Right hindlimb (tissue), 1 donor: ENCODE measurements at regions not wholly inside any gene's neighbourhood (a gene's known extent, or its start where the extent isn't known, plus 50 kb on each side); places are given as distances from the start of the nearest gene placed in this dataset.
"Not testable (repeated sequence)": the region's sequence is repeated elsewhere in the genome, so short reads cannot be mapped to it uniquely, and the experiment has no call there.

ENCODE experiments used
- DNase-seq: peaks from one replicate; pipeline ENCODE4 v3.0.0-alpha.2; 2018

DNA sequence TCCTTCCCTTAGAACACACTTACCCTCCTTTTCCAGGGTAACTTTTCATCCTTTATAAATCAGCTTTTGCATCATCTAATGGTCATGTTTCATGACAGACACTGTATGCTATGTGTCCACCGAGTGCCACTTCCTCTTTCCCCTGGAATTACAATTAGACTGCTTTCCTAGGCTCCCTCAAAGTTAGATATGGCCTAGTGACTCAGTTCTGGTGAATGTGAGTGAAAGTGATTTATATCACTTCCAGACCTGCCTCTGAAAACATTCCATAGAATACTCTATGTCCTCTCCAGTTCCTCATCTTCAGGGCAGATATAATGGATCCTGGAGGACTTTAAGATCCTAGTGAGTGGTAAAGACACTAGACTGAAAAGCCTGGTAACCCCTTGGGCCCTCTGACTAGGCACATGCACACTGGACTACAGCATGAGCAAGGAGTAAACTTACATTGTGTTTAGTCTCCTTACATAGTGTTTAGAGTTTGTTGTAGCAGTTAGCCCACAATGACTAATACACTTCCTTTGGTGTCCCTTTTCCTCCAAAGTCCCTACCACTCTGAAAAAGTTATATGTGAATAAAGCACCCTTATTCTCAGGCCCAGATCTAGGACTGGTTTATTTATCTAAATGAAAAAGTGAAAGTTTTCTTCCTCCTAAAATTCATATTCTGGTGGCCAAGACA is 59.3 kb downstream of the GPR88 start:
- DNase-seq = no peak

- no peak for DNase-seq
Measured at GRCh38 chr1:100597784-100598183, 59.8 kb downstream of the GPR88 start.

DNA sequence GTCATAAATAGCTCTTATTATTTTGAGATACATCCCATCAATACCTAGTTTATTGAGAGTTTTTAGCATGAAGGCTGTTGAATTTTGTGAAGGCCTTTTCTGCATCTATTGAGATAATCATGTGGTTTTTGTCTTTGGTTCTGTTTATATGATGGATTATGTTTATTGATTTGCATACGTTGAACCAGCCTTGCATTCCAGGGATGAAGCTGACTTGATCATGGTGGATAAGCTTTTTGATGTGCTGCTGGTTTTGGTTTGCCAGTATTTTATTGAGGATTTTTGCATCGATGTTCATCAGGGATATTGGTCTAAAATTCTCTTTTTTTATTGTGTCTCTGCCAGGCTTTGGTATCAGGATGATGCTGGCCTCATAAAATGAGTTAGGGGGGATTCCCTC is 62.4 kb downstream of the GPR88 start:
- not testable (repeated sequence) for DNase-seq

DNA sequence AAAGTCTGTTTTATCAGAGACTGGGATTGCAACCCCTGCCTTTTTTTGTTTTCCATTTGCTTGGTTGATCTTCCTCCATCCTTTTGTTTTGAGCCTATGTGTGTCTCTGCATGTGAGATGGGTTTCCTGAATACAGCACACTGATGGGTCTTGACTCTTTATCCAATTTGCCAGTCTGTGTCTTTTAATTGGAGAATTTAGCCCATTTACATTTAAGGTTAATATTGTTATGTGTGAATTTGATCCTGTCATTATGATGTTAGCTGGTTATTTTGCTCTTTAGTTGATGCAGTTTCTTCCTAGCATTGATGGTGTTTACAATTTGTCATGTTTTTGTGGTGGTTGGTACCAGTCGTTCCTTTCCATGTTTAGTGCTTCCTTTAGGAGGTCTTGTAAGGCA is 64.1 kb downstream of the GPR88 start:
- DNase-seq = not testable (repeated sequence)

GRCh38 chr1:100604372-100604771 is 66.4 kb downstream of the GPR88 start:
- DNase-seq = no peak

GRCh38 chr1:100606438-100606837 is 68.5 kb downstream of the GPR88 start:
- DNase-seq = no peak

GRCh38 chr1:100607628-100608240 is 69.8 kb downstream of the GPR88 start:
- no peak for DNase-seq

DNA sequence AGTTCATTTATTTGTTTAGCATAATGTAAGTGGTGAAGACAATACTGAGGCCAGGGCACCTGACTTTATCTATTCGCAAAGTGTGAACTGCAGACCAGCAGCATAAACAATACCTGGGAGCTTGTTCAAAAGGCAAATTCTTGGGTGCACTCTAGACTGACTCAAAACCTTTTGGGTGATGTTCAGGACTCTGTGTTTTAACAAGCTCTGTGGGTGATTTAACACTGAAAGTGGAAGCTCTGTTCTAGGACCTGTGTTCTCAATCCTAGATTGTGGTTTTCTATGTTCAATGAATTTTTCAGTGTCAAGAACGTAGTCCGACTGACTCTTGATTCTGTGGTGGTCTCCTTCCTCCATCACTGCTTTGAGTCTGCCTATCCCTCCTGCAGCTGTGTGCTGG is 71.9 kb downstream of the GPR88 start:
- DNase-seq = no peak

GRCh38 chr1:100611086-100611485 is 73.1 kb downstream of the GPR88 start:
- no peak for DNase-seq

GRCh38 chr1:100612540-100612939 is 74.6 kb downstream of the GPR88 start:
- no peak for DNase-seq

DNA sequence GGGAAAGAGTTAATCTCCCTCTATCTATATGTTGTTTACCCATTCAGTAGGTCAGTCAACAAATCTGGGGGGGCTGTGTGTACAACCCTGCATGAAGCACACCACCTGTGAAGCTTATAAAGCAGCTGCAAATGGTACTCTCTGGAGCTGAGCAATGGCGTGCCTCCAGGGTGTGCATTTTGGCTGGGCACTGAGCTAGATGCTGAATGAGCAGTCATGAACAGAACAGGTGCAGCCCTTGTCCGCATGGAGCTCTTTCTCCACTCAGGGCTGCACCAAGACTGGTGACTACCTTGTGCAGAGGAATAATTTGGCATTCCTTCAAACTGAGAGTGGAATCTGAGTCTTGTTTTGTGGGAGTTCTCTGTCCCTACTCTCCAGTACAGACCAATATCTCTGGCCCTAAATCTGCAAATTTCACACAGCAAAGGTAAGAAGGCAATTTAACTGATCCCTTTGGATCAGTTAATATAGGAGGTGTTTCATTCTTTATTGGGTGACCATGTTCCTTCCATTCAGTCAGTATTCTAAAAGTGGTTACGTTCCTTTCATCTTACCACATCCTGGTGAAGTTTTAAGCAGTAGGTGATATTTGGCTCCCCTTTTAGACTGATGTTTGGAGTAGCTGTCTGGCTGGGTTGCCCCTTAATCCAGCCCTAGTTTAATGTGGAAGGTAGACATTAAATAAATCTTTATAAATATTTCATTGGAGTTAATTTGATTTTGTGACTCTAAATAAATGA is 76.0 kb downstream of the GPR88 start:
- DNase-seq = no peak

DNA sequence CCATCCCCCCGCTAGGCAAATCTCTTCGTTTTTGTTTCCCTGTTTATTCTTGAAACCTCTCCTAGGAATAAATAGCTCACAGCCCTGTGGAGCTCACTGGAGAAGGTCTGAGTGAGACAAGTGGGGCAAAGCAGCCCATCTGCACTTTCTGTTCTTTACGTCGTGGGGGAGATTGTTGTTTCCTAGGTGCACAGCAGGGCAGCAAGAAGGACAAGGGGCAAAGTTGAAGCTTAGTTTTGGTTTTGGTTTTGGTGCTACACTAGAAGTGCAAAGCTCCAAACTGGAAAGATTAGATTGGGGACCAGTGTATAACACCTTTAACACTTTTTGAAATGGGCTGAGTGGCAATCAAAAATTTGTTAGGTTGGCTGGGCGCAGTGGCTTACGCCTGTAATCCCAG is 76.6 kb downstream of the GPR88 start:
- no peak for DNase-seq

- no peak for DNase-seq
Measured at GRCh38 chr1:100615686-100616085, 77.7 kb downstream of the GPR88 start.

- DNase-seq = no peak
Measured at GRCh38 chr1:100616121-100616621, 78.2 kb downstream of the GPR88 start.

GRCh38 chr1:100622037-100622436 is 84.1 kb downstream of the GPR88 start:
- no peak for DNase-seq

DNA sequence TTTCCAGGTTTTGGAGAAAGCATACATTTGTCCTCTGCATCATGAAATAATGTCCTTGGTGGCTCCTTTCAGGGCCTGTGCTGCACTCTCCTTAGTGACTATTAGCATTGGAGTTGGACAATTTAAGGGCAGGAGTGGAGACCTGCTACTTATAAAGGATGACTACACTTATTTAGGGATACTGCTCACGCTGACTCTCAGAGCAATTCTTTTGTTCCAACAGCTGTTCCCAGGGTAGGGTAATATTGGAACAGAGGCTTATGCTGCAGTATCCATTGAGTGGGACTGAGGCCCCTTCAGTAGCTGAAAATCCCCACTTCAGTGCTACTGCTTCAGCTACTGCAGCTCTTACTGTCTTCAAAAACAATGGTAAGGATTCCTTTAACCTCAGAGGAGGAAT is 84.6 kb downstream of the GPR88 start:
- no peak for DNase-seq

DNA sequence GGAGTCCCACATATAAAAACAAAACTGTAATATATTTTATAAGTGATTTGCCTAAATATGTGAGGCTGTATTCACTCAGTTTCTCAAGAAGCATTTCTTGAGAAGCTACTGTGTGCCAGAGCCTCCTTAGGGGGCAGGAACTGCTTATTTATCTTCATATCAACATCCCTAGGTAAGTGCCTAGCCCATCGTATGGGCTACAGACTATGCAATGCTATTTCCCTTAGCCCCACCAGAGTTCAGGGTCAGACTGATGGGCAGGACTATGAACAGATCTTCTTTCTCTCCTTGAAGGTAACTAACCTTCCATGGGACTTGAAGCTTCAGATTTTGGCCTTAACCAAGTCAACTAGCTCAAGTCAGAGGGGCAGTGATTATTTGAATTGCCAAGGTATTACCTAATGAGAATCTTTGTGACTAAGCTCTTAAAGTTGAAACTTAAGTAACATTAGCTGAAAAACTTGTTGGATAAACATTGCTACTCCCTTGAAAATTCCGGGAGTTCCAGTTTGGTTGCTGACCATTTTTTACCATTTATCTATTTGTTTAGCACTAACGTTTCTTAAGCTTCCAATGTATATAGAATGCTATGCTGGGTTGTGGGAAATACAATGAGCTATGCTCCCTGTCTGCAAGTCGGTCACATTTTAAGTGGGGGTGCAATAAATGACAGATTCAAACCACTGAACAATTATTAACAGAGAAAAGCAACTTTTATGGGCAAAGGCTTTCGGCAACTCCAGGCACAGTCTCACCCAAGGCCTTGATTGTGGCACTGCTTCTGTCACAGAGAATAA is 85.2 kb downstream of the GPR88 start:
- no peak for DNase-seq

GRCh38 chr1:100624886-100625610 is 87.1 kb downstream of the GPR88 start:
- no peak for DNase-seq

- DNase-seq = no peak
Measured at GRCh38 chr1:100626397-100626796, 88.5 kb downstream of the GPR88 start.

- DNase-seq = no peak
Measured at GRCh38 chr1:100627054-100627716, 89.2 kb downstream of the GPR88 start.

DNA sequence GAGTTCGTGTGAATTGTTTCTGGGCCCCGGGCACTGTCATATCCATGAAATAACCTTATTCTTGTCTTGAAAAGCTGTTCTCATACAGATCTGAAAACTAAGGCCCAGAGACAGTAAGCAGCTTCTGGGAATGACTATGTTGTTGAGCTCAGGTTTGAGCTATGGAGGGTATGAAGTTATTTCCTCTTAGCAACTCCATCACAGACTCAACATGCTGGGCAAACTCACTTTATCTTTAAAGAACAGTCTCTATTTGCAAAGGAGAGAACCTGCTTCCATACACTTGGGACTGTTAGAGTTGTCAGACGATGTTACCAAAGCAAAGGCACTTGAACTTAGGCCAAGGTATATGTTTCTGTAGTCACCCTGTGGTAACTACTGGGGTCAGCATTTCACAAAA is 90.0 kb downstream of the GPR88 start:
- no peak for DNase-seq

- no peak for DNase-seq
Measured at GRCh38 chr1:100628631-100629081, 90.7 kb downstream of the GPR88 start.
